Activated T-cell treated with anti-CD3 and anti-CD28 coated beads, Interleukin-2, amount 50 U/mL, for 4 hours (primary cell): ENCODE measurements at regions not wholly inside any gene's neighbourhood (a gene's known extent, or its start where the extent isn't known, plus 50 kb on each side); places are given as distances from the start of the nearest gene placed in this dataset.

Experiments used
- ATAC-seq, 2 donors: fragments of 200-7000 bp; cut with Tn5 transposase; one replicate each; pipeline ENCODE4 v1.10.0; 2021
- DNase-seq: peaks from one replicate; pipeline ENCODE4 v3.0.0-alpha.2; 2020
- H3K27me3 Mint-ChIP-seq: one replicate; pipeline ENCODE4 v1.8.0; 2021; ENCODE audit warnings: low read depth, mixed read lengths
- H3K36me3 Mint-ChIP-seq: one replicate; pipeline ENCODE4 v1.8.0; 2022; ENCODE audit warnings: mixed read lengths; ENCODE audit not compliant: insufficient read depth
- H3K4me1 Mint-ChIP-seq: one replicate; pipeline ENCODE4 v1.8.0; 2021; ENCODE audit warnings: low read depth, mixed read lengths
- H3K4me3 Mint-ChIP-seq: one replicate; pipeline ENCODE4 v1.8.0; 2021; ENCODE audit warnings: mild to moderate bottlenecking, moderate library complexity, mixed read lengths
- H3K9me3 Mint-ChIP-seq: one replicate; pipeline ENCODE4 v1.8.0; 2021; ENCODE audit warnings: mixed read lengths

GRCh38 chr7:10299384-10299783, 674.3 kb upstream of the PHF14 start:
- Mint-ChIP-seq H3K4me1 (no peaks in the 10 kb centered on the region), H3K9me3 (peaks cover 3% of the 10 kb centered on the region), H3K4me3 (no peak overlapping the region), H3K36me3 (no peaks in the 10 kb centered on the region), H3K27me3 (no peaks in the 10 kb centered on the region)
- DNase-seq (no peak), ATAC-seq (no peak)

GRCh38 chr7:10300577-10300976, 673.1 kb upstream of the PHF14 start:
- H3K27me3 Mint-ChIP-seq, result no peaks in the 10 kb centered on the region
- DNase-seq, result no peak
- H3K4me3 Mint-ChIP-seq, result no peak overlapping the region
- peaks cover 3% of the 10 kb centered on the region for H3K9me3 Mint-ChIP-seq
- ATAC-seq, result no peak
- no peaks in the 10 kb centered on the region for H3K4me1 Mint-ChIP-seq
- no peaks in the 10 kb centered on the region for H3K36me3 Mint-ChIP-seq

GRCh38 chr7:10308276-10308675, 665.4 kb upstream of the PHF14 start:
- peaks cover 3% of the 10 kb centered on the region for H3K9me3 Mint-ChIP-seq
- H3K36me3 Mint-ChIP-seq, result no peaks in the 10 kb centered on the region
- ATAC-seq (no peak), DNase-seq (no peak)
- no peaks in the 10 kb centered on the region for H3K27me3 Mint-ChIP-seq
- H3K4me1 Mint-ChIP-seq, result no peaks in the 10 kb centered on the region
- H3K4me3 Mint-ChIP-seq, result no peak overlapping the region

GRCh38 chr7:10312942-10313341, 660.7 kb upstream of the PHF14 start:
- no peaks in the 10 kb centered on the region for H3K36me3 Mint-ChIP-seq
- DNase-seq, result no peak
- H3K4me3 Mint-ChIP-seq, result no peak overlapping the region
- H3K4me1 Mint-ChIP-seq, result no peaks in the 10 kb centered on the region
- no peak for ATAC-seq
- H3K9me3 Mint-ChIP-seq, result peaks cover 8% of the 10 kb centered on the region
- H3K27me3 Mint-ChIP-seq, result no peaks in the 10 kb centered on the region

- H3K9me3 Mint-ChIP-seq, result peaks cover 6% of the 10 kb centered on the region
- H3K27me3 Mint-ChIP-seq, result no peaks in the 10 kb centered on the region
Observed at GRCh38 chr7:10315881-10316280, 657.8 kb upstream of the PHF14 start.

GRCh38 chr7:10316488-10316887, 657.2 kb upstream of the PHF14 start:
- Mint-ChIP-seq H3K4me1 (no peaks in the 10 kb centered on the region), H3K27me3 (no peaks in the 10 kb centered on the region), H3K4me3 (no peak overlapping the region), H3K36me3 (no peaks in the 10 kb centered on the region), H3K9me3 (peaks cover 10% of the 10 kb centered on the region)
- no peak for DNase-seq
- ATAC-seq, result no peak

More at GRCh38 chr7:10315881-10316280, 657.8 kb upstream of the PHF14 start:
- Mint-ChIP-seq H3K36me3 (no peaks in the 10 kb centered on the region), H3K4me1 (no peaks in the 10 kb centered on the region), H3K4me3 (no peak overlapping the region)
- no peak for DNase-seq
- no peak for ATAC-seq

GRCh38 chr7:10325395-10325794, 648.3 kb upstream of the PHF14 start:
- Mint-ChIP-seq H3K4me1 (no peaks in the 10 kb centered on the region), H3K27me3 (no peaks in the 10 kb centered on the region), H3K36me3 (no peaks in the 10 kb centered on the region), H3K9me3 (peaks cover 9% of the 10 kb centered on the region), H3K4me3 (no peak overlapping the region)
- ATAC-seq (no peak), DNase-seq (no peak)

- H3K4me3 Mint-ChIP-seq, result no peak overlapping the region
- DNase-seq (no peak), ATAC-seq (no peak)
- no peaks in the 10 kb centered on the region for H3K9me3 Mint-ChIP-seq
- no peaks in the 10 kb centered on the region for H3K36me3 Mint-ChIP-seq
- H3K4me1 Mint-ChIP-seq, result no peaks in the 10 kb centered on the region
- no peaks in the 10 kb centered on the region for H3K27me3 Mint-ChIP-seq
Observed at GRCh38 chr7:10343108-10343507, 630.6 kb upstream of the PHF14 start.

- DNase-seq (no peak), ATAC-seq (no peak)
- no peaks in the 10 kb centered on the region for H3K36me3 Mint-ChIP-seq
- H3K9me3 Mint-ChIP-seq, result no peaks in the 10 kb centered on the region
- H3K4me3 Mint-ChIP-seq, result no peak overlapping the region
- no peaks in the 10 kb centered on the region for H3K27me3 Mint-ChIP-seq
- no peaks in the 10 kb centered on the region for H3K4me1 Mint-ChIP-seq
Observed at GRCh38 chr7:10346032-10346431, 627.6 kb upstream of the PHF14 start.

GRCh38 chr7:10355816-10356215, 617.9 kb upstream of the PHF14 start:
- H3K4me1 Mint-ChIP-seq, result no peaks in the 10 kb centered on the region
- H3K4me3 Mint-ChIP-seq, result no peak overlapping the region
- no peaks in the 10 kb centered on the region for H3K27me3 Mint-ChIP-seq
- ATAC-seq (no peak), DNase-seq (no peak)
- H3K36me3 Mint-ChIP-seq, result no peaks in the 10 kb centered on the region
- peaks cover 7% of the 10 kb centered on the region for H3K9me3 Mint-ChIP-seq

GRCh38 chr7:10360050-10360449, 613.6 kb upstream of the PHF14 start:
- ATAC-seq (no peak), DNase-seq (no peak)
- H3K36me3 Mint-ChIP-seq, result no peaks in the 10 kb centered on the region
- no peak overlapping the region for H3K4me3 Mint-ChIP-seq
- peaks cover 12% of the 10 kb centered on the region for H3K9me3 Mint-ChIP-seq
- no peaks in the 10 kb centered on the region for H3K27me3 Mint-ChIP-seq
- H3K4me1 Mint-ChIP-seq, result no peaks in the 10 kb centered on the region

GRCh38 chr7:10401793-10402192, 571.9 kb upstream of the PHF14 start:
- H3K9me3 Mint-ChIP-seq, result peaks cover 14% of the 10 kb centered on the region
- ATAC-seq (no peak), DNase-seq (no peak)
- no peaks in the 10 kb centered on the region for H3K27me3 Mint-ChIP-seq
- no peaks in the 10 kb centered on the region for H3K4me1 Mint-ChIP-seq
- H3K4me3 Mint-ChIP-seq, result no peak overlapping the region
- no peaks in the 10 kb centered on the region for H3K36me3 Mint-ChIP-seq

GRCh38 chr7:10412422-10413019, 561.2 kb upstream of the PHF14 start:
- Mint-ChIP-seq H3K27me3 (no peaks in the 10 kb centered on the region), H3K4me1 (no peaks in the 10 kb centered on the region), H3K36me3 (no peaks in the 10 kb centered on the region), H3K9me3 (no peaks in the 10 kb centered on the region), H3K4me3 (no peak overlapping the region)
- ATAC-seq (no peak), DNase-seq (no peak)

- no peak overlapping the region for H3K4me3 Mint-ChIP-seq
- H3K36me3 Mint-ChIP-seq, result no peaks in the 10 kb centered on the region
- H3K27me3 Mint-ChIP-seq, result no peaks in the 10 kb centered on the region
- H3K4me1 Mint-ChIP-seq, result no peaks in the 10 kb centered on the region
- no peak for ATAC-seq
- no peaks in the 10 kb centered on the region for H3K9me3 Mint-ChIP-seq
- DNase-seq, result no peak
Observed at GRCh38 chr7:10418985-10419384, 554.7 kb upstream of the PHF14 start.

- DNase-seq (no peak), ATAC-seq (no peak)
- H3K36me3 Mint-ChIP-seq, result no peaks in the 10 kb centered on the region
- H3K27me3 Mint-ChIP-seq, result no peaks in the 10 kb centered on the region
- H3K4me3 Mint-ChIP-seq, result no peak overlapping the region
- H3K9me3 Mint-ChIP-seq, result peaks cover 5% of the 10 kb centered on the region
- H3K4me1 Mint-ChIP-seq, result no peaks in the 10 kb centered on the region
Observed at GRCh38 chr7:10429031-10429430, 544.6 kb upstream of the PHF14 start.

- ATAC-seq (no peak), DNase-seq (no peak)
- no peaks in the 10 kb centered on the region for H3K4me1 Mint-ChIP-seq
- H3K27me3 Mint-ChIP-seq, result no peaks in the 10 kb centered on the region
- peaks cover 6% of the 10 kb centered on the region for H3K9me3 Mint-ChIP-seq
- H3K36me3 Mint-ChIP-seq, result no peaks in the 10 kb centered on the region
- no peak overlapping the region for H3K4me3 Mint-ChIP-seq
Observed at GRCh38 chr7:10429511-10429910, 544.2 kb upstream of the PHF14 start.
